CMK (cell line): ENCODE measurements at regions not wholly inside any gene's neighbourhood (a gene's known extent, or its start where the extent isn't known, plus 50 kb on each side); places are given as distances from the start of the nearest gene placed in this dataset.

Source experiments
- DNase-seq: peaks from one replicate; pipeline ENCODE4 v3.0.0-alpha.2; 2010; ENCODE audit warnings: low read depth

DNA sequence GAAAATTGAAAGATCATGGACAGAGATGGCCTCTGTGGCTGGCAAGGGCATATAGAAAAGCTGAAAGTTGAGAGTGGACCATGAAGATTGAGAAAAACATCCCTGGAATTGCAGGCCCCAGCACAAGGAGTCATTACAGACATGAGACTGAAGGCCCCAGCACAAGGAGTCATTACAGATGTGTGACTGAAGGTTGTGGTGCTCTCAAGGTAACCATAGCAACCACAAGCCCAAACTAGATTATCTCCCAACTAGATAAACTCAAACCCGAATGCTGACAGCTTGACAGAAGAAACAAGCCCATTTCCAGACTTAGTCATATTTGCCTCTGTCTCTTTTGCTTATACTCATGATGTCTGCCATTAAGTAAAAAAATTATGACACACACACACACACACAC, 1252.1 kb upstream of the ADGRL4 start:
- DNase-seq: no peak

DNA sequence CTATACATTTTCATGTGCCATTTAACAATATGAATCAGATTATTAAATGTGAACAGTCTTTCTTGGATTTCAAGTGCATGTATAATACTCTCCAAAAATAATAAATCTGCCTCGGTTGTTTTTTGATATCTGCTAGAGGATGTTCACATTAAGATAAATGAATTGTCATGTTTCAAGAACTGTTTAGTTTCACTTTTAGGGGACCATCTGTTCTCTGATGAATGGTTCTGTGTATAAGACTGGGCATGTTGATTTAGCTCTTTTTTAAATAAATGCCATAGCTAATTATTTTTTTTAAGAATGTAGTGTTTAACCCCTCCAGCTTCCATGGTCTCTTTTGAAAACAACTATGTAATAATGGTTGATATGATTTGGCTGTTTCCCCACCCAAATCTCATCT, 1245.1 kb upstream of the ADGRL4 start:
- DNase-seq: no peak

- DNase-seq: no peak
These were observed 1244.6 kb upstream of the ADGRL4 start for GRCh38 chr1:80251171-80251570.

DNA sequence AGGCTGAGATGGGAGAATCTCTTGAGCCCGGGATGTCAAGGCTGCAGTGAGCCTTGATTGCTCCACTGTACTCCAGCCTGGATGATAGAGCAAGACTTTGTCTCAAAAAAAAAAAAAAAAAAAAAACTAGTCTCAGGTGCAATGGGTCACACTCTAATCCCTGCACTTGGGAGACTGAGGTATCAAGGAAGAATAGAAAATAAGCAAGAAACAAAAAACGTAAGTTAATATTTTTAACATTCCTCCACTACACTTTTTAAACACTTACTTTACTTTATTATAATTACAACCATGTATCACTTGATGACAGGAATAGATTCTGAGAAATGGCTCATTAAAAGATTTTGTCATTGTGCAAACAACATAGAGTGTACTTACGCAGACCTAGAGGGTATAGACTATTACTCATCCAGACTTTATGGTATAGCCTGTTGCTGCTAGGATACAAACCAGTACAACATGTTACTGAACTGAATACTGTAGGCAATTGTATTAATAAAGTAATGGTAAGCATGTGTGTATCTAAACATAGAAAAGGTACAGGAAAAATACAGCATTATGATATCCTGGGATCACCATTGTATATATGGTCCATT, 1244.1 kb upstream of the ADGRL4 start:
- DNase-seq: no peak

DNA sequence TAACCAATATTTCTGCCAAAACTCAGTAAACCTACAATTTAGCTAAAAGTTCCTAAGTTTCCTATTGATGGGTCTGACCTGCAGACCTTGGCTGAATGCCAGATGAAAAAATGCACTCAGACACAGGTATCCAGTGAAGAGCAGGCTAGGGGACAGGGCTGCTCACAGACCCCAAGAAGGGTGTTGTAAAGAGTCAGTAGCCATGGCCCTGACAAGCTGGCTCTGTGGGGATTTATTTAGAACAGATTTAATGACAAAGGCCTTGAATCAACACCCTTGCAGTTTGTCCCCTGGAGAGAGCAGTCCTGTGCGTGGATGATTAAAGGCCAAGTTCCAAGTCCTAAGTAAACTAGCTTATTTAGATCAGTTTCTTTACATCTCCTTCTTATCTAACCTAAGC, 1243.2 kb upstream of the ADGRL4 start:
- no peak for DNase-seq

- no peak for DNase-seq
These were observed 1242.4 kb upstream of the ADGRL4 start for GRCh38 chr1:80248886-80249285.

DNA sequence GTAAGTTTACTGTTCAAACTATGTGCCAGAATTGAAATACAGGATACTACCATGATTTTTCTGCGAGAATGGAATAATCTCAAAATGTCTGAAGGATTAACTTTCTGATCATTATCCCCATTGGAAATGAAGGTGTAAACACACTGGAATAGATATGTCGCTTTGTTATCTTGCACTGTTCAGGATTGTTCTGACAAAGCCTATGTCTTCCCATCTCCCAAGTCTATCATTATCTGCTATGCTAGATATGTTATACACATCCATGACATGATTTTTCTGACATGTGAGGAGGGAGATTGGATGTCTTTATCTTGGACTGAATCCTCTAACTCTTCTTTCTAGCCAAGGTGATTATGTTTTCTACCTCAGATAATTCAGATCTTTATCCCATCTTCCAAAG, 1239.3 kb upstream of the ADGRL4 start:
- no peak for DNase-seq

GRCh38 chr1:80244372-80244771, 1237.8 kb upstream of the ADGRL4 start:
- DNase-seq: no peak

GRCh38 chr1:80241566-80241965, 1235.0 kb upstream of the ADGRL4 start:
- DNase-seq: no peak

GRCh38 chr1:80225510-80225909, 1219.0 kb upstream of the ADGRL4 start:
- no peak for DNase-seq

GRCh38 chr1:80221319-80221718, 1214.8 kb upstream of the ADGRL4 start:
- DNase-seq: no peak

DNA sequence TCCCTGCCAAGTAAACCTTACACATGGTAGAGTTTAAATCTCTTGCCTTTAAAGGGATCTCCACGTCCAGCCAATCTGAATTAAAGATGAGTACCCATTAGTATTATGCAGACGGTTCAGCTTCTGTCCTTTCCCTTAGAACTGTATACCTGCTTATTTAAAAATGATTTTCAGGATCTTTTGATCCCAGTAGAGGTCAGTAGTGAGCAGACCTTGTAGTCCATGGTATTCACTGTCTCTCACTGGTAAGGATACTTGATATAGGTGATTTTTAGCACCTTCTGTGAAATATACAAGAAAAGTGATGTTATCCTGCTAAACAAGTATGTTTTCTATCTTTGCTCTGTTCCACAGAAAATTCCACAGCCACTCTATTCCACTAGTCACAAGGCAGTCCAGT, 1211.6 kb upstream of the ADGRL4 start:
- no peak for DNase-seq

GRCh38 chr1:80217377-80217986, 1211.0 kb upstream of the ADGRL4 start:
- no peak for DNase-seq

GRCh38 chr1:80214888-80215540, 1208.5 kb upstream of the ADGRL4 start:
- DNase-seq: no peak

DNA sequence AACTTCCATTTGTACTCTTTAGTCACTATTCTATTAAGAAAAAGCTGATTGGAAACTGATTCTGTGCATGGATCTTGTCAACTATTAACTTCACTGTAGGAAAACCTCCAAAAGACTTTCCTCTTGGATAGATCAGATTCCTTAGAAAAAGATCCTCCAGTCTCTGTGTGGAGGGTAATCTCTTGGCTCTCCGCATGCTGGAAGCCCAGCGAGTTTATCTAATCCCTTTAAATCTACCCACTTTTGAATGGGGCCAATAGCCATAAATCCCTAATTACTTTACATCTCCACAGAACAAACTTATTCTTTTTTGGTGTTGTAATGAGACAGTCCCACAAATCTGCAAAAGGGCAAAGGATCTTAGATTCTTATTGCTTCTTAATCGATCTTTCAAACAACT, 1206.4 kb upstream of the ADGRL4 start:
- DNase-seq: no peak

- no peak for DNase-seq
These were observed 1205.3 kb upstream of the ADGRL4 start for GRCh38 chr1:80211691-80212380.

GRCh38 chr1:80202118-80202517, 1195.6 kb upstream of the ADGRL4 start:
- no peak for DNase-seq

DNA sequence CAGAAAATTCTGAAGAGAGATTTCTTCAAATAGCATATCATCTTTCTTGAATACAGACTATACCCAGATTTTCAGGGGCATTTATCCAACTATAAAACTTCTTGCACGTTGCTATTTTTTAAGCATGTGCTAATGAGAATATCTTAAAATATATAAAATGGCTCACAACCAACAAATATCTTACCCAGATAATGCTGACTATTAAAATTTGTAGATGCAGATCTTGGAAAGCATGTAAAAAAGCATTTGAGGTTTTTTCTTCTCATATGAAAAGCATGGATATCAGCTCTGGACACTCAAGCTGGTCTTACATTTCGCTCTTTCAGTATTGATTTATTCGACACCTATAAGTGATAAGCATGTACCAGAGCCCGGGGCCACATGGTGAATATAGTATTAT, 1187.7 kb upstream of the ADGRL4 start:
- no peak for DNase-seq

GRCh38 chr1:80181418-80181817, 1174.9 kb upstream of the ADGRL4 start:
- DNase-seq: no peak

DNA sequence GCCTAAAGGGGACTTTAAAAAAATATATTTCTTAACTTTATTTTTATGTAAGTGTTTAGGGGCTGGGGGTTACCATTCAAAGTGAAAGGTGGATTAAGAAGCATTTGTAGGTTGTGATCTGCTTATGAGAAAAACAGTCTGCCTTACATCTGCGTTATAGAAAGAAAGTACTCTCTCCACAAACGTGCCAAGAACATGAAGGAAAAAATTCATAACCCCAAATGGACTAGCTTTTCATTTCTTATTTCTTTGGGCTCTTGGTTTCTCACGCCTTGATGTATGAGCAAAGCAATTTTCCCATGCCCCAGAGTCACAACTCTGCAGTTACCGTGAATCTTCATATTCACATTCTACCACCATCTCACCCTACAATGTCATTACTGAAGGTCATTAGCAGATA, 1165.1 kb upstream of the ADGRL4 start:
- DNase-seq: no peak

- DNase-seq: no peak
These were observed 1164.4 kb upstream of the ADGRL4 start for GRCh38 chr1:80170811-80171485.

DNA sequence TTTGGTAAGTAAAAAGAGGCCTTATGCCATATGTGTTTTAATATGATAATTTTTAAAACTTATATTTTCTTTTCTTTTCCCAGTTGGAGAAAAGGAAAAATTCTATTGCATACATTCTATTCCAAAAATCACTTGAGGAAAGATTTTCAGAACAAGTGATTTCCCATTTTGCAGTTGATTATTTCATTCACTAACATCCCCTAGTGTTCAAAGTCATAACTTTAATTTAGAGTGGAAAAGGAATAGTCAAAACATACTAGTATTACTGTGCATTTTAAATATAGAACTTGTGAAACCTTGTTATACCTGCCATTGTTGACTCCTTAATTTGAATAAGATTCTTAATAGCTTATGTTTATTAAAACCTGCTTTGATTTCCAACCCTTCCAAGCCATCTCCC, 1157.6 kb upstream of the ADGRL4 start:
- DNase-seq: no peak

- no peak for DNase-seq
These were observed 1157.2 kb upstream of the ADGRL4 start for GRCh38 chr1:80163686-80164085.
